ENCODE measurements at regions not wholly inside any gene's neighbourhood (a gene's known extent, or its start where the extent isn't known, plus 50 kb on each side); places are given as distances from the start of the nearest gene placed in this dataset.

DNA sequence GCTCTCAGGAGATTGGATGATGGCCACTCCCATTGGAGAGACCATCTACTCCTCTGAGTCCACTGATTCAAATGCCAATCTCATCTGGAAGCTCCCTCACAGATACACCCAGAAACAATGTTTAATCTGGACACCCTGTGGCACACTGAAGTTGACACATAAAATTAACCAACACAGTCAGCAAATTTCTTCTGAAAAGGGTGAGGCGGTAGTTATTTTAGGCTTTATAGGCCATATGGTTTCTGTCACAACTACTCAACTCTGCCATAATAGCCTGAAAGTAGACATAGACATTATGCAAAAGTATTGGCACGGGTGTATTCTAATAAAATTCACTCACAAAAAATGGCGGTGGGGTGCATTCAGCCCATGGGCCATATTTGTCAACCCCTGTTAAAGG lies 244.5 kb upstream of the VLDLR start:
- no peak for DNase-seq (ENCODE audit: low read depth in 2 of 2)
- no peak overlapping the region for H3K4me3 ChIP-seq (replicated peaks in 1 of 2; ENCODE audit: low read depth in 2 of 2, low read length in 2 of 2)
- TF ChIP-seq, protein P1, sequence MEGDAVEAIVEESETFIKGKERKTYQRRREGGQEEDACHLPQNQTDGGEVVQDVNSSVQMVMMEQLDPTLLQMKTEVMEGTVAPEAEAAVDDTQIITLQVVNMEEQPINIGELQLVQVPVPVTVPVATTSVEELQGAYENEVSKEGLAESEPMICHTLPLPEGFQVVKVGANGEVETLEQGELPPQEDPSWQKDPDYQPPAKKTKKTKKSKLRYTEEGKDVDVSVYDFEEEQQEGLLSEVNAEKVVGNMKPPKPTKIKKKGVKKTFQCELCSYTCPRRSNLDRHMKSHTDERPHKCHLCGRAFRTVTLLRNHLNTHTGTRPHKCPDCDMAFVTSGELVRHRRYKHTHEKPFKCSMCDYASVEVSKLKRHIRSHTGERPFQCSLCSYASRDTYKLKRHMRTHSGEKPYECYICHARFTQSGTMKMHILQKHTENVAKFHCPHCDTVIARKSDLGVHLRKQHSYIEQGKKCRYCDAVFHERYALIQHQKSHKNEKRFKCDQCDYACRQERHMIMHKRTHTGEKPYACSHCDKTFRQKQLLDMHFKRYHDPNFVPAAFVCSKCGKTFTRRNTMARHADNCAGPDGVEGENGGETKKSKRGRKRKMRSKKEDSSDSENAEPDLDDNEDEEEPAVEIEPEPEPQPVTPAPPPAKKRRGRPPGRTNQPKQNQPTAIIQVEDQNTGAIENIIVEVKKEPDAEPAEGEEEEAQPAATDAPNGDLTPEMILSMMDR (IDR thresholded peaks at IDR 0.05; ENCODE audit: low read depth, low read length) = no peak

DNA sequence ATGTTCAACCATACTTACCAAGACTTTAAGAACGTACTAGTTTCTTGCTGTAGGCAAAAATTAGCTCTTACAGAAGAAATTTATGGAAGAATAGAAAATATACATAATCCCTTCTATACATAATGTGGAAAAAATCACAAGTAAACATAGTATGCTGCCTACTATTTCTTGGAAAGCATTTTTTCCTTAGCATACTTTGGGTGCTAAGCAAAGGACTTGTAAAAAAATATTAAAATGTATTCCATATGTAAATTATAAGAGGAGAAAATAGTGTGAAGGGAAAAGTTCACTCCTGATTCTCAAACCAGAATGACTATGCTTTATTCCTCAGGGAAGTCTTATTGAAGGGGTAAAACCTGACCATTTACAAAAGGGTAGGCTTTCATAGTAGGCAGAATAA lies 243.8 kb upstream of the VLDLR start:
- H3K4me3 ChIP-seq (replicated peaks in 1 of 2; ENCODE audit: low read depth in 2 of 2, low read length in 2 of 2) = no peak overlapping the region

DNA sequence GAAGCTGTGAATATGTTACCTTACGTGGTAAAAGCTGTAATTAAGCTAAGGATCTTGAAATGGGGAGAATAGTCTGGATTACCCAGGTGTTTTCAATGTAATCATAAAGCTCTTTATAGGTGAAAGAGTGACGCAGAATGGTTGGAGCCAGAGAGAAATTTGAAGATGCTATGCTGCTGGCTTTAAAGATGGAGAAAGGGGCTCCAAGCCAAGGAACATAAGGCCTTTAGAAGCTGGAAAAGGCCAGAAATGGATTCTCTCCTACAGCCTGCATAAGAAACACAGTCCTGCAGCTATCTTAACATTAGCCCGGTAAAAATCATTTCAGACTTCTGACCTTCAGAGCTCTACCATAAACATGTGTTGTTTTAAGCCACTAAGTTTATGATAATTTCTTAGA lies 243.3 kb upstream of the VLDLR start:
- no peak for DNase-seq (ENCODE audit: low read depth in 2 of 2)
- H3K4me3 ChIP-seq (replicated peaks in 1 of 2; ENCODE audit: low read depth in 2 of 2, low read length in 2 of 2) = no peak overlapping the region
- TF ChIP-seq, protein P1 (IDR thresholded peaks at IDR 0.05; ENCODE audit: low read depth, low read length) = no peak

More for the DNA sequence above, 243.8 kb upstream of the VLDLR start:
- no peak for DNase-seq (ENCODE audit: low read depth in 2 of 2)
- TF ChIP-seq, protein P1 (IDR thresholded peaks at IDR 0.05; ENCODE audit: low read depth, low read length) = no peak

DNA sequence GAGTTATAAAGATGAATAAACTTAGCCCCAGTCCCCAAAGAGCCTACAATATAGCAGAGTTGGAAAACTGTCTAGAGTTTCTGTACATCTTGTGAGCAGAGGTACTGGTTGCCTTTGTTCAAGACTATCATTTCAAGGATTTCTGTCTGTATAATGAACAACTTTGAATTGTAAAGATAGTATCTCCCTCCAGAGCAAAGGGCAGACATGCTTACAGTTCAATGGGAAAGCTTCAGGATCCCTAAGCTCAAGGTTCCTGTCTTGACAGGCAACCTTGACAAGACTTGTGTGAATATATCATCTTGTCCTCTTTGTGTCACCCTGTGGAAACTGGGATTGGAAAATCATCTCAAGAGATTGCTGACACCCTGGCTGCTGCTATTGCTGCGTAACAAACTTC lies 242.8 kb upstream of the VLDLR start:
- no peak overlapping the region for H3K4me3 ChIP-seq (replicated peaks in 1 of 2; ENCODE audit: low read depth in 2 of 2, low read length in 2 of 2)
- no peak for DNase-seq (ENCODE audit: low read depth in 2 of 2)
- TF ChIP-seq, protein P1 (IDR thresholded peaks at IDR 0.05; ENCODE audit: low read depth, low read length) = no peak

DNA sequence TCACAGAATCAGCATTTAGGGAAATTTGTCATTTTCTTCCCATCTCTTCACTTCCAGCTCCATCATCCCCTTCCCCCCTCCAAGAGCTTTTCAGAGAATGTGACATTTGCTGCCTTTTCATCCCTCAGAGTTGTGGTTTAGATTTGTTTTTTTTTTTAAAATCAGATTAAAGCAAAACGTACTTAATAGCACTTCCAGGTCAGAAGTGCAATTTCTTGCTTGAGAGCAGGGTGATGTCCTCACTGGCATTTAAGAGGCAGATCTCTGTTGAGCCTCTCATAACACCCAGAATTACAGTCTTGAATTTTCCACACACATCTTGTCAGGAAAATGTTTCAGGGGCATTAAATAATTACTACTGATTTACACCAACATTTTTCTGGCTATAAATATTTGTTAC lies 236.8 kb upstream of the VLDLR start:
- DNase-seq (ENCODE audit: low read depth in 2 of 2) = no peak
- TF ChIP-seq, protein P1 (IDR thresholded peaks at IDR 0.05; ENCODE audit: low read depth, low read length) = no peak
- no peak overlapping the region for H3K4me3 ChIP-seq (replicated peaks in 1 of 2; ENCODE audit: low read depth in 2 of 2, low read length in 2 of 2)

DNA sequence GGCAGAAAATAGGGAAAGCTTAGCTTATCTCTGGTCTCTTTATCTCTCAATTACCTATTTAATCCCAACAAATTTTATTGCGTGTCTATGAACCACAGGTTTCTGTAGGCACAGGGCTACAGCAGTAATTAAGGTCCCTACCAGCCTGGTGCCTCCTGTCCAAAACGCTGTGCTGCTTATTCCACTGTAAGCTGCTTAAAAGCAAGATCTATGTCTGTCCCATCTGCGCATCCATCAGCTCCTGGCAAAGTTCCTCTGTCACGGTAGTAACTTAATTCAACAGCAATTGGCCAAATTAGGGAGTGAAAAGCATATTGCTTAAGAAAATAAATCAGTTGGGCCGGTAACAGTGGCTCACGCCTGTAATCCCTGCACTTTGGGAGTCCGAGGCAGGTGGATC lies 235.8 kb upstream of the VLDLR start:
- DNase-seq (ENCODE audit: low read depth in 2 of 2) = no peak

DNA sequence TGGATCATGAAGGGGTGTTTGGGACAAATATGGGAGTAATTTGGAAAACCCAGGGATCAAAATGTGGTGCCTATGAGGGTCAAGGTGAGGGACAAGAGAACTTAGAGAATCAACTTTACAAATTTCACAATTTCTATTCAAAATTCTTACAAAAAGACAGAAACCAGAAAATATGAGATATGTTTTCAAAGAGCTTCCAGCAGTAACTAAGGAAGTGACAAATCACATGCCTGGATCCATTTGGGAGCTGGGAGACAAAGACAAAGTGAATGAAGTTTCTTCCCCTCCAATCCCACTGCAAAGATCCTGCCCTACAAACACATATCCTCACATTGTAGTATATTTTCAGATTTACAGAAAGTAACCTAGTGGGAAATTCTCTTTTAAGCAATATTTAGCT lies 235.0 kb upstream of the VLDLR start:
- no peak for DNase-seq (ENCODE audit: low read depth in 2 of 2)

More for the DNA sequence above, 235.8 kb upstream of the VLDLR start:
- TF ChIP-seq, protein P1 (IDR thresholded peaks at IDR 0.05; ENCODE audit: low read depth, low read length) = no peak
- no peak overlapping the region for H3K4me3 ChIP-seq (replicated peaks in 1 of 2; ENCODE audit: low read depth in 2 of 2, low read length in 2 of 2)

More for the DNA sequence above, 235.0 kb upstream of the VLDLR start:
- H3K4me3 ChIP-seq (replicated peaks in 1 of 2; ENCODE audit: low read depth in 2 of 2, low read length in 2 of 2) = no peak overlapping the region
- TF ChIP-seq, protein P1 (IDR thresholded peaks at IDR 0.05; ENCODE audit: low read depth, low read length) = no peak

Measured in cardiac fibroblast (primary cell).